ENCODE measurements at regions not wholly inside any gene's neighbourhood (a gene's known extent, or its start where the extent isn't known, plus 50 kb on each side); places are given as distances from the start of the nearest gene placed in this dataset.

- TF ChIP-seq, protein P1, sequence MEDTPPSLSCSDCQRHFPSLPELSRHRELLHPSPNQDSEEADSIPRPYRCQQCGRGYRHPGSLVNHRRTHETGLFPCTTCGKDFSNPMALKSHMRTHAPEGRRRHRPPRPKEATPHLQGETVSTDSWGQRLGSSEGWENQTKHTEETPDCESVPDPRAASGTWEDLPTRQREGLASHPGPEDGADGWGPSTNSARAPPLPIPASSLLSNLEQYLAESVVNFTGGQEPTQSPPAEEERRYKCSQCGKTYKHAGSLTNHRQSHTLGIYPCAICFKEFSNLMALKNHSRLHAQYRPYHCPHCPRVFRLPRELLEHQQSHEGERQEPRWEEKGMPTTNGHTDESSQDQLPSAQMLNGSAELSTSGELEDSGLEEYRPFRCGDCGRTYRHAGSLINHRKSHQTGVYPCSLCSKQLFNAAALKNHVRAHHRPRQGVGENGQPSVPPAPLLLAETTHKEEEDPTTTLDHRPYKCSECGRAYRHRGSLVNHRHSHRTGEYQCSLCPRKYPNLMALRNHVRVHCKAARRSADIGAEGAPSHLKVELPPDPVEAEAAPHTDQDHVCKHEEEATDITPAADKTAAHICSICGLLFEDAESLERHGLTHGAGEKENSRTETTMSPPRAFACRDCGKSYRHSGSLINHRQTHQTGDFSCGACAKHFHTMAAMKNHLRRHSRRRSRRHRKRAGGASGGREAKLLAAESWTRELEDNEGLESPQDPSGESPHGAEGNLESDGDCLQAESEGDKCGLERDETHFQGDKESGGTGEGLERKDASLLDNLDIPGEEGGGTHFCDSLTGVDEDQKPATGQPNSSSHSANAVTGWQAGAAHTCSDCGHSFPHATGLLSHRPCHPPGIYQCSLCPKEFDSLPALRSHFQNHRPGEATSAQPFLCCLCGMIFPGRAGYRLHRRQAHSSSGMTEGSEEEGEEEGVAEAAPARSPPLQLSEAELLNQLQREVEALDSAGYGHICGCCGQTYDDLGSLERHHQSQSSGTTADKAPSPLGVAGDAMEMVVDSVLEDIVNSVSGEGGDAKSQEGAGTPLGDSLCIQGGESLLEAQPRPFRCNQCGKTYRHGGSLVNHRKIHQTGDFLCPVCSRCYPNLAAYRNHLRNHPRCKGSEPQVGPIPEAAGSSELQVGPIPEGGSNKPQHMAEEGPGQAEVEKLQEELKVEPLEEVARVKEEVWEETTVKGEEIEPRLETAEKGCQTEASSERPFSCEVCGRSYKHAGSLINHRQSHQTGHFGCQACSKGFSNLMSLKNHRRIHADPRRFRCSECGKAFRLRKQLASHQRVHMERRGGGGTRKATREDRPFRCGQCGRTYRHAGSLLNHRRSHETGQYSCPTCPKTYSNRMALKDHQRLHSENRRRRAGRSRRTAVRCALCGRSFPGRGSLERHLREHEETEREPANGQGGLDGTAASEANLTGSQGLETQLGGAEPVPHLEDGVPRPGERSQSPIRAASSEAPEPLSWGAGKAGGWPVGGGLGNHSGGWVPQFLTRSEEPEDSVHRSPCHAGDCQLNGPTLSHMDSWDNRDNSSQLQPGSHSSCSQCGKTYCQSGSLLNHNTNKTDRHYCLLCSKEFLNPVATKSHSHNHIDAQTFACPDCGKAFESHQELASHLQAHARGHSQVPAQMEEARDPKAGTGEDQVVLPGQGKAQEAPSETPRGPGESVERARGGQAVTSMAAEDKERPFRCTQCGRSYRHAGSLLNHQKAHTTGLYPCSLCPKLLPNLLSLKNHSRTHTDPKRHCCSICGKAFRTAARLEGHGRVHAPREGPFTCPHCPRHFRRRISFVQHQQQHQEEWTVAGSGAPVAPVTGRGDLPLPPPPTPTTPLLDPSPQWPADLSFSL (CRISPR knock-in tag; IDR thresholded peaks at IDR 0.05), result no peak
- TF ChIP-seq, protein P2, sequence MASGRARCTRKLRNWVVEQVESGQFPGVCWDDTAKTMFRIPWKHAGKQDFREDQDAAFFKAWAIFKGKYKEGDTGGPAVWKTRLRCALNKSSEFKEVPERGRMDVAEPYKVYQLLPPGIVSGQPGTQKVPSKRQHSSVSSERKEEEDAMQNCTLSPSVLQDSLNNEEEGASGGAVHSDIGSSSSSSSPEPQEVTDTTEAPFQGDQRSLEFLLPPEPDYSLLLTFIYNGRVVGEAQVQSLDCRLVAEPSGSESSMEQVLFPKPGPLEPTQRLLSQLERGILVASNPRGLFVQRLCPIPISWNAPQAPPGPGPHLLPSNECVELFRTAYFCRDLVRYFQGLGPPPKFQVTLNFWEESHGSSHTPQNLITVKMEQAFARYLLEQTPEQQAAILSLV (CRISPR knock-in tag; IDR thresholded peaks at IDR 0.05; ENCODE audit: borderline replicate concordance), result no peak
- TF ChIP-seq ZNF776 (CRISPR knock-in tag; IDR thresholded peaks at IDR 0.05), result no peak
Measured at GRCh38 chr1:239011382-239011781, 375.0 kb upstream of the CHRM3 start (continued).

DNA sequence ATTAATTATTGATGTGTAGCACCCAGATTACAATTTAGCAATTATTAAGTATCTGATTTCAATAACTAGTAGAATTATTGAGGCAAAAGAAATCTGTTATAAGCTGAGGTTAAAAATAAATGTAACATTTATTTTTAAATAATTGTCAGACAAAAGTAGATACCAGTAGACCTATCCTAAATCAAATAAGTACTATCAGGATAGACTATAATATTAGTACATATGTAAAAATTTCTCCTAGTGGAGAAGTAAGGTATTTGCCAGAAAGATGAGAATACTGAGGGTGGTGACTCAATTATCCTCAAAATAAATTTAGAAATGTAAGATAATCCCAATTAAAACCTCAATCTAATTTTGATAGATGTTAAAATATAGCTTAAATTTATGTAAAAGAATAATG lies 377.8 kb upstream of the CHRM3 start:
- intact Hi-C loops (cut with micrococcal nuclease; ENCODE audit: unreplicated experiment), result no loop called here
- no peak overlapping the region for H3K9ac ChIP-seq (ENCODE audit: insufficient read depth, low read depth, low read length)
- no peaks in the 10 kb centered on the region for H3K36me3 ChIP-seq (replicated peaks in 1 of 2; ENCODE audit: control insufficient read depth in 1 of 2, insufficient read depth in 2 of 2, low read length in 2 of 2)
- no peak overlapping the region for H3K27ac ChIP-seq (ENCODE audit: extremely low read length, insufficient read depth, low read length)
- H3K4me2 ChIP-seq (ENCODE audit: low read depth, low read length), result no peak overlapping the region
- DNase-seq (ENCODE audit: low spot score) (no peak), ATAC-seq (no peak), FAIRE-seq (no peak)
- ChIA-PET CTCF (ENCODE audit: low intra/inter-chr PET ratio, low total read pairs) (no interaction called here), POLR2A (no interaction called here)
- H3K9me3 ChIP-seq (ENCODE audit: low read length), result peaks cover 81% of the 10 kb centered on the region
- H3K79me2 ChIP-seq (ENCODE audit: insufficient read depth, low read length), result no peaks in the 10 kb centered on the region
- H3K27me3 ChIP-seq (ENCODE audit: control insufficient read depth in 1 of 2, insufficient read depth in 2 of 2, low read length in 2 of 2), result no peaks in the 10 kb centered on the region
- BruUV-seq (replicated peaks), result no TSS peak
- H4K20me1 ChIP-seq (ENCODE audit: insufficient read depth, low read length), result no peaks in the 10 kb centered on the region
- in situ Hi-C loops (cut with HindIII; ENCODE audit: extremely low pct_ligation_motif_present, low pct_unique_long_range_greater_than_20kb), result no loop called here
- no peak overlapping the region for H2AFZ ChIP-seq (ENCODE audit: low read length)
- H3K4me3 ChIP-seq (replicated peaks in 1 of 3; ENCODE audit: insufficient read depth in 1 of 3, low read depth in 2 of 3, low read length in 3 of 3), result no peak overlapping the region
- no peak for TF ChIP-seq MEIS2 (CRISPR knock-in tag; IDR thresholded peaks at IDR 0.05)
- no peak for TF ChIP-seq REST (IDR thresholded peaks at IDR 0.05; ENCODE audit: borderline replicate concordance in 1 of 2, low read depth in 1 of 2, low read length in 2 of 2)
- TF ChIP-seq ZZZ3 (CRISPR knock-in tag; IDR thresholded peaks at IDR 0.05; ENCODE audit: borderline replicate concordance), result no peak
- no peak for TF ChIP-seq ZNF430 (CRISPR knock-in tag; IDR thresholded peaks at IDR 0.05)
- TF ChIP-seq HMGXB4 (CRISPR knock-in tag; IDR thresholded peaks at IDR 0.05; ENCODE audit: borderline replicate concordance in 1 of 2, low read depth in 1 of 2), result no peak
- TF ChIP-seq ZNF670 (CRISPR knock-in tag; IDR thresholded peaks at IDR 0.05; ENCODE audit: borderline replicate concordance), result no peak
- H3K4me1 ChIP-seq (ENCODE audit: insufficient read depth, low read length), result no peaks in the 10 kb centered on the region
